ENCODE measurements at regions not wholly inside any gene's neighbourhood (a gene's known extent, or its start where the extent isn't known, plus 50 kb on each side); places are given as distances from the start of the nearest gene placed in this dataset.

GRCh38 chr5:120808135-120808534, 344.0 kb downstream of the PRR16 start:
- CTCF ChIA-PET, result interaction anchor here (0.6 to 0.8 kb wide), 2 partner anchors 10 to 17 kb away, joined by 4 read pairs; no protein-coding TSS in a partner anchor
- POLR2A ChIA-PET, result no interaction called here
- TF ChIP-seq, protein P1, sequence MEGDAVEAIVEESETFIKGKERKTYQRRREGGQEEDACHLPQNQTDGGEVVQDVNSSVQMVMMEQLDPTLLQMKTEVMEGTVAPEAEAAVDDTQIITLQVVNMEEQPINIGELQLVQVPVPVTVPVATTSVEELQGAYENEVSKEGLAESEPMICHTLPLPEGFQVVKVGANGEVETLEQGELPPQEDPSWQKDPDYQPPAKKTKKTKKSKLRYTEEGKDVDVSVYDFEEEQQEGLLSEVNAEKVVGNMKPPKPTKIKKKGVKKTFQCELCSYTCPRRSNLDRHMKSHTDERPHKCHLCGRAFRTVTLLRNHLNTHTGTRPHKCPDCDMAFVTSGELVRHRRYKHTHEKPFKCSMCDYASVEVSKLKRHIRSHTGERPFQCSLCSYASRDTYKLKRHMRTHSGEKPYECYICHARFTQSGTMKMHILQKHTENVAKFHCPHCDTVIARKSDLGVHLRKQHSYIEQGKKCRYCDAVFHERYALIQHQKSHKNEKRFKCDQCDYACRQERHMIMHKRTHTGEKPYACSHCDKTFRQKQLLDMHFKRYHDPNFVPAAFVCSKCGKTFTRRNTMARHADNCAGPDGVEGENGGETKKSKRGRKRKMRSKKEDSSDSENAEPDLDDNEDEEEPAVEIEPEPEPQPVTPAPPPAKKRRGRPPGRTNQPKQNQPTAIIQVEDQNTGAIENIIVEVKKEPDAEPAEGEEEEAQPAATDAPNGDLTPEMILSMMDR (IDR thresholded peaks at IDR 0.05; ENCODE audit: insufficient read depth, low read depth, low read length), result no peak

GRCh38 chr5:120808606-120809005, 344.5 kb downstream of the PRR16 start:
- ChIA-PET CTCF (interaction anchor here (0.8 kb wide), 1 partner anchor 9 kb away, joined by 4 read pairs; no protein-coding TSS in a partner anchor), POLR2A (no interaction called here)
- Histone ChIP-seq H3K36me3 (ENCODE audit: control insufficient read depth, insufficient read depth, low read length) (no peaks in the 10 kb centered on the region), H3K27me3 (ENCODE audit: control insufficient read depth, insufficient read depth, low read length) (no peaks in the 10 kb centered on the region), H3K4me3 (ENCODE audit: low read depth, low read length) (no peak overlapping the region)
- TF ChIP-seq, protein P1 (IDR thresholded peaks at IDR 0.05; ENCODE audit: insufficient read depth, low read depth, low read length), result no peak
- DNase-seq (ENCODE audit: low read depth), result no peak

More at GRCh38 chr5:120808135-120808534, 344.0 kb downstream of the PRR16 start:
- DNase-seq (ENCODE audit: low read depth), result no peak
- no peak overlapping the region for H3K4me3 ChIP-seq (ENCODE audit: low read depth, low read length)
- no peaks in the 10 kb centered on the region for H3K27me3 ChIP-seq (ENCODE audit: control insufficient read depth, insufficient read depth, low read length)
- H3K36me3 ChIP-seq (ENCODE audit: control insufficient read depth, insufficient read depth, low read length), result no peaks in the 10 kb centered on the region

- TF ChIP-seq, protein P1 (IDR thresholded peaks at IDR 0.05; ENCODE audit: insufficient read depth, low read depth, low read length), result no peak
- POLR2A ChIA-PET, result no interaction called here
- no peaks in the 10 kb centered on the region for H3K36me3 ChIP-seq (ENCODE audit: control insufficient read depth, insufficient read depth, low read length)
- no peak overlapping the region for H3K4me3 ChIP-seq (ENCODE audit: low read depth, low read length)
- DNase-seq (ENCODE audit: low read depth), result no peak
- H3K27me3 ChIP-seq (ENCODE audit: control insufficient read depth, insufficient read depth, low read length), result no peaks in the 10 kb centered on the region
- CTCF ChIA-PET, result no interaction called here
Measured at GRCh38 chr5:120813551-120813950, 349.5 kb downstream of the PRR16 start.

GRCh38 chr5:120817044-120817985, 353.2 kb downstream of the PRR16 start:
- H3K27me3 ChIP-seq (ENCODE audit: control insufficient read depth, insufficient read depth, low read length), result no peaks in the 10 kb centered on the region
- no peak overlapping the region for H3K4me3 ChIP-seq (ENCODE audit: low read depth, low read length)
- ChIA-PET CTCF (interaction anchor here (0.8 to 1.1 kb wide), 4 partner anchors 9 to 1133 kb away, joined by 3 to 5 read pairs (median 4); no protein-coding TSS in a partner anchor), POLR2A (no interaction called here)
- no peak for DNase-seq (ENCODE audit: low read depth)
- TF ChIP-seq, protein P1 (IDR thresholded peaks at IDR 0.05; ENCODE audit: insufficient read depth, low read depth, low read length), result peak; percentile 62
- no peaks in the 10 kb centered on the region for H3K36me3 ChIP-seq (ENCODE audit: control insufficient read depth, insufficient read depth, low read length)

- TF ChIP-seq, protein P1 (IDR thresholded peaks at IDR 0.05; ENCODE audit: insufficient read depth, low read depth, low read length), result no peak
- ChIA-PET CTCF (interaction anchor here (1.0 kb wide), 2 partner anchors 10 to 36 kb away, joined by 3 to 4 read pairs; no protein-coding TSS in a partner anchor), POLR2A (no interaction called here)
- Histone ChIP-seq H3K27me3 (ENCODE audit: control insufficient read depth, insufficient read depth, low read length) (no peaks in the 10 kb centered on the region), H3K36me3 (ENCODE audit: control insufficient read depth, insufficient read depth, low read length) (no peaks in the 10 kb centered on the region), H3K4me3 (ENCODE audit: low read depth, low read length) (no peak overlapping the region)
- no peak for DNase-seq (ENCODE audit: low read depth)
Measured at GRCh38 chr5:120818128-120818527, 354.0 kb downstream of the PRR16 start.
